Suprapubic skin (tissue), 4 donors: ENCODE measurements at regions not wholly inside any gene's neighbourhood (a gene's known extent, or its start where the extent isn't known, plus 50 kb on each side); places are given as distances from the start of the nearest gene placed in this dataset.

Experiments
- DNase-seq, 2 donors: peaks; one replicate each; pipeline ENCODE4 v3.0.0-alpha.2; 2019; ENCODE audit warnings: low spot score in 2 of 2
- H3K27ac ChIP-seq: fragments of 200-600 bp; sonication (generic); one replicate; pipeline ENCODE4 v1.5.1; 2019
- H3K27me3 ChIP-seq: fragments of 200-600 bp; sonication (generic); one replicate; pipeline ENCODE4 v1.5.1; 2019
- H3K36me3 ChIP-seq: fragments of 200-600 bp; sonication (generic); one replicate; pipeline ENCODE4 v1.5.1; 2019
- H3K4me1 ChIP-seq: fragments of 200-600 bp; sonication (generic); one replicate; pipeline ENCODE4 v1.5.1; 2019
- H3K4me3 ChIP-seq: fragments of 200-600 bp; sonication (generic); one replicate; pipeline ENCODE4 v1.5.1; 2019; ENCODE audit warnings: mild to moderate bottlenecking
- H3K9me3 ChIP-seq: fragments of 200-600 bp; sonication (generic); one replicate; pipeline ENCODE4 v1.5.1; 2019
- CTCF ChIP-seq, 2 donors: fragments of 200-600 bp in 1 of 2; fragments of 450-650 bp in 1 of 2; sonication (generic) in 1 of 2; IDR thresholded peaks; one replicate each; pipeline ENCODE4 v1.5.1; 2016 to 2019; ENCODE audit warnings: antibody characterized with exemption in 2 of 2, mild to moderate bottlenecking in 1 of 2, moderate library complexity in 1 of 2
- EP300 ChIP-seq: sonication (generic); formaldehyde crosslinking; IDR thresholded peaks from one replicate; pipeline ENCODE4 v1.6.1; 2017; ENCODE audit warnings: antibody characterized with exemption
- POLR2A ChIP-seq, 2 donors: fragments of 450-650 bp; IDR thresholded peaks; one replicate each; pipeline ENCODE4 v1.6.1; 2017; ENCODE audit warnings: antibody characterized with exemption in 2 of 2, mild to moderate bottlenecking in 2 of 2, moderate library complexity in 2 of 2
- POLR2AphosphoS5 ChIP-seq, 3 donors: sonication (generic); formaldehyde crosslinking; IDR thresholded peaks; one replicate each; pipeline ENCODE4 v1.6.1; 2017; ENCODE audit warnings: antibody characterized with exemption in 3 of 3
- WGBS: methylation state at CpG from one replicate; pipeline ENCODE4 v1.1.5; 2018; 5-methylcytosine and 5-hydroxymethylcytosine counted together

DNA sequence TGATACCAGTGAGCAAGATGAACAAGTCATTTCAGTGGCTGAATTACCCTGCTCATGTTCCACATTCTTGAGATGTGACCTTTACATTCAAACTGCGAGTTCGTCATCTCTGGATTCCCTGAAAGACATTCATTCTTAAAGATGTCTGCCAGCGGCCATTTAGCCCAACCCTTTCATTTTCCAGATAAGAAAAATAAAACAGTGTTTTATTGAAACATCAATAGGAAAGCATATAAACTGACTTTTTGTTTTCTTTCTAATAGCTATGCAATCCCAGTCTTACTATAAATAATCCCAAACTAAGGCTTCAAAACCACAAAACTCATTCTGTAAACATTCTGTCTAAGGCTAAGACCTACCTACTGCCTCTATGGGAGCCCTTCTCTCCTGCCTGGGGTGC lies 134.0 kb downstream of the SAMD5 start:
- Histone ChIP-seq H3K36me3 (no peaks in the 10 kb centered on the region), H3K27me3 (no peaks in the 10 kb centered on the region), H3K4me3 (no peak overlapping the region), H3K9me3 (no peaks in the 10 kb centered on the region), H3K27ac (no peak overlapping the region), H3K4me1 (peaks cover 3% of the 10 kb centered on the region)
- no peak for DNase-seq
- TF ChIP-seq EP300 (no peak), POLR2A (IDR thresholded peaks at IDR 0.05) (no peak), CTCF (IDR thresholded peaks at IDR 0.05) (no peak), POLR2AphosphoS5 (IDR thresholded peaks at IDR 0.05) (no peak)
- WGBS: 92% methylated on average over 3 of the region's 3 CpGs

DNA sequence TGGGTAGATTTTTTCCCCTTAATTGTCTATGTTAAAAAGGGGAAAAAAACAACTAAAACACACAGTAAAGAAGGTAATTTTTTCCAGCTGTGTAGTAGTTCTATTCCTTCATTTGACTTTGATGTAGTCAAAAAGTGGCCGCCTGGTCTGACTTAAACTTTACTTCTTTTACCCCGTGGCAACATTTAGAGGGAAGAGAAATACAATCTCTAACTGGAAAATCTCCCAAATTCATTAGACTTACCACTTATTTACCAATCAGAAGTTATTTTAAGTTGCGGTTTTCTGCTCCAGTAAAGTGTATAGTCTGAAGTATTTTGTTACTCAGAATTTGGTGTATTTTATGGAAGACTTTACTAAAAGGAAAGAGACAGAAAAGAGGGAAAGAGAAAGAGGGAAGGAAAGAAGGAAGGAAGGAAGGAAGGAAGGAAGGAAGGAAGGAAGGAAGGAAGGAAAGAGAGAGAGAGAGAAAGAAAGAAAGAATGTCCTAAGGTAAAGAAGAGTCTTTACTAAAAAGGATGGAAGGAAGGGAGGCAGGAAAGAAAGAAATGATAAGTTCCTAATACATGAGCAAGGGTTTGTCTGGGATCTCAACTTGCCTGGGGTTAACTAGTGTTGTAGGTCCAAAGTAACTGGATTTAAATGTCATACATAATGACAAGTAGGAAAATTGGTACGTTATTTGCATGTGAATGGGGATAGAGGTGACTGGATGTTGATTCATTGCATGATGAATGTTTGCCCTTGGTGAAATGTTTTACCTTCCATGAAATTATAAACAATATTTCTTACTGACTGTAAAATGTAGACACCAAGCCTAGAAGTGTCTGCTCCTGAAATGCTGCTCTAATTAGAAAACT lies 135.1 kb downstream of the SAMD5 start:
- Histone ChIP-seq H3K27me3 (no peaks in the 10 kb centered on the region), H3K9me3 (no peaks in the 10 kb centered on the region), H3K4me1 (peaks cover 3% of the 10 kb centered on the region), H3K27ac (no peak overlapping the region), H3K4me3 (no peak overlapping the region), H3K36me3 (no peaks in the 10 kb centered on the region)
- 78% methylated on average over 4 of the region's 4 CpGs for WGBS
- DNase-seq: no peak
- TF ChIP-seq EP300: no peak
- no peak for TF ChIP-seq POLR2A (IDR thresholded peaks at IDR 0.05)
- no peak for TF ChIP-seq CTCF (IDR thresholded peaks at IDR 0.05)
- no peak for TF ChIP-seq POLR2AphosphoS5 (IDR thresholded peaks at IDR 0.05)

DNA sequence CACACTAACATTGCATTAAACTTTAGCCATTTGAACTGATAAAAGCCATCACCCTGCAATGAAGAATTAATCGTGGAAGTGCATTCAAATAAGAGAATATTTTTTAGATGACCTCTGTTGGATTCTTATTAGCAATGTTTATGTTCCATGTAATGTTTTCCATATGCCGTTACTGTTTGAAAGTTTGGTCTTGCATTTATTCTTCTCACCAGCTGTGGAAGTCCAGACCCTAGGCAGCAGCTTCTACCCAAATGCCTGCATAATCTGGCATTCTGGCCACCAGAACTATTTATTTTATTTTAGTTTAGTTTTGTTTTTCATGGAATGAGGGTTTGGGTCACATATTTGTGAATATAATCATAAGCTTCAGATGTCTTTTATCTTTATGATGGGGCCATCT lies 140.4 kb downstream of the SAMD5 start:
- H3K4me3 ChIP-seq: no peak overlapping the region
- TF ChIP-seq POLR2AphosphoS5 (IDR thresholded peaks at IDR 0.05) (no peak), CTCF (IDR thresholded peaks at IDR 0.05) (no peak), EP300 (no peak)
- no peak for DNase-seq
- H3K27ac ChIP-seq: no peak overlapping the region
- 52% methylated on average over 2 of the region's 2 CpGs for WGBS
- H3K4me1 ChIP-seq: no peaks in the 10 kb centered on the region
- H3K27me3 ChIP-seq: no peaks in the 10 kb centered on the region
- H3K9me3 ChIP-seq: no peaks in the 10 kb centered on the region
- no peaks in the 10 kb centered on the region for H3K36me3 ChIP-seq

DNA sequence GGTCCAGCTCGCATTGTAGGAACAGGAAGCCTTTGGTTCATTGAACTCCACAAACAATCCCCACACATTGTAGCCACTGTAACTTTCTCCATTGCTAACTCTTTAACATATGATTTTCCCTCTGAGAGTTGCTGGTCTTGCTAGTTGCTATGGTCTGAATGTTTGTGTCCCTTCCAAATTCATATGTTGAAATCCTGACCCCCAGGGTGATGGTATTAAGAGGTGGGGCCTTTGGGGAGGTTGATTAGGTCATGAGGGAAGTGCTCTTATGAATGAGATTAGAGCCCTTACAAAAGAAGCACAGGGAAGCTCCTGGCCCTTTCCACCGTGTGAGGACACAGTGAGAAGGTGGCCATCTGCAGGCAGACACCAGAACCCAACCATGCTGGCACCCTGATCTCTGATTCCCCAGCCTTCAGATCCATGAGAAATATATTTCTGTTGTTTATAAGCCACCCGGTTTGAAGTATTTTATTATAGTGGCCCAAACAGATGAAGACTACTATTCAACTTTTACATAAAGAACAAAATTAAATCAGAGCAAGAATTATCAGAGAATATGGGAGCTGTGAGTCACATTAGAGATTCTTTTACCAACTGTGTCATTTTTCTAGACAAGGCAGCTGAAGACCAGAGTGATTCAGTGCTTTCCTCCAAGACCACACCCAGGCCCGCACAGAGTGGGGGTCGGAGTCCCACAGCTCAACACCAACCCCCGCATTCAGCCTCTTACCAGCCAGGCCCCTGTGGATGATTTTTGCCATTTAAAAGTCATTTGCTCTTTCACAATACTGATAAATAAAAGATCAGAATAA lies 143.0 kb downstream of the SAMD5 start:
- no peak overlapping the region for H3K27ac ChIP-seq
- no peaks in the 10 kb centered on the region for H3K27me3 ChIP-seq
- no peaks in the 10 kb centered on the region for H3K9me3 ChIP-seq
- H3K4me1 ChIP-seq: no peaks in the 10 kb centered on the region
- H3K4me3 ChIP-seq: no peak overlapping the region
- H3K36me3 ChIP-seq: no peaks in the 10 kb centered on the region
- no peak for DNase-seq
- TF ChIP-seq CTCF (IDR thresholded peaks at IDR 0.05) (no peak), POLR2AphosphoS5 (IDR thresholded peaks at IDR 0.05) (no peak), POLR2A (IDR thresholded peaks at IDR 0.05) (no peak), EP300 (no peak)
- 63% methylated on average over 6 of the region's 6 CpGs for WGBS

- 84% methylated on average over 2 of the region's 2 CpGs for WGBS
- DNase-seq: no peak
- H3K27me3 ChIP-seq: no peaks in the 10 kb centered on the region
- TF ChIP-seq POLR2AphosphoS5 (IDR thresholded peaks at IDR 0.05) (no peak), POLR2A (IDR thresholded peaks at IDR 0.05) (no peak), CTCF (IDR thresholded peaks at IDR 0.05) (no peak), EP300 (no peak)
- no peaks in the 10 kb centered on the region for H3K9me3 ChIP-seq
- H3K36me3 ChIP-seq: no peaks in the 10 kb centered on the region
- H3K4me1 ChIP-seq: no peaks in the 10 kb centered on the region
- no peak overlapping the region for H3K4me3 ChIP-seq
- H3K27ac ChIP-seq: no peak overlapping the region
These were observed 145.1 kb downstream of the SAMD5 start for GRCh38 chr6:147653631-147654030.
